Cardiac muscle cell (in vitro differentiated cells and primary cell): ENCODE measurements at regions not wholly inside any gene's neighbourhood (a gene's known extent, or its start where the extent isn't known, plus 50 kb on each side); places are given as distances from the start of the nearest gene placed in this dataset.
A peak's percentile ranks its signal among the peaks of the same experiment; 100 is the strongest.

Source experiments
- DNase-seq, 2 donors: peaks; one replicate each; pipeline versions ENCODE4 v3.0.0 to v3.0.0-alpha.2; 2010 to 2017; ENCODE audit warnings: low read depth in 1 of 2, low spot score in 1 of 2
- H3K27ac ChIP-seq: fragments of 200-600 bp; sonication (generic); 2 replicates; pipeline ENCODE4 v1.5.1; 2016
- H3K27me3 ChIP-seq: fragments of 200-600 bp; sonication (generic); 2 replicates; pipeline ENCODE4 v1.6.0; 2016; ENCODE audit warnings: control low read depth
- H3K36me3 ChIP-seq: fragments of 200-600 bp; sonication (generic); 2 replicates; pipeline ENCODE4 v1.5.1; 2016; ENCODE audit warnings: control low read depth
- H3K4me1 ChIP-seq: fragments of 200-600 bp; sonication (generic); 2 replicates; pipeline ENCODE4 v1.8.1; 2017; ENCODE audit warnings: low read depth, mild to moderate bottlenecking, mixed run types
- H3K4me3 ChIP-seq: fragments of 200-600 bp; sonication (generic); 2 replicates; pipeline ENCODE4 v1.5.1; 2016; ENCODE audit warnings: mild to moderate bottlenecking
- H3K9me3 ChIP-seq: fragments of 200-600 bp; sonication (generic); 2 replicates; pipeline ENCODE4 v1.5.1; 2017; ENCODE audit warnings: low read depth, mild to moderate bottlenecking, control low read depth
- CTCF ChIP-seq: IDR thresholded peaks from 2 replicates; pipeline ENCODE4 v1.5.1; 2012; ENCODE audit warnings: low read depth, mild to moderate bottlenecking, low read length

- Histone ChIP-seq H3K27me3 (no peaks in the 10 kb centered on the region), H3K4me3 (no peak overlapping the region), H3K27ac (no peak overlapping the region), H3K4me1 (no peaks in the 10 kb centered on the region), H3K9me3 (no peaks in the 10 kb centered on the region), H3K36me3 (no peaks in the 10 kb centered on the region)
- TF ChIP-seq CTCF: no peak
- DNase-seq: peak in 1 of 2 donors; percentile 6
These were observed 391.5 kb downstream of the TXNL1 start for GRCh38 chr18:56246916-56247315.

- Histone ChIP-seq H3K27me3 (no peaks in the 10 kb centered on the region), H3K27ac (no peak overlapping the region), H3K4me1 (no peaks in the 10 kb centered on the region), H3K36me3 (no peaks in the 10 kb centered on the region), H3K4me3 (no peak overlapping the region), H3K9me3 (no peaks in the 10 kb centered on the region)
- peak in 1 of 2 donors; percentile 61 for DNase-seq
- TF ChIP-seq CTCF: no peak
These were observed 392.4 kb downstream of the TXNL1 start for GRCh38 chr18:56245866-56246580.

- no peak overlapping the region for H3K4me3 ChIP-seq
- no peaks in the 10 kb centered on the region for H3K36me3 ChIP-seq
- TF ChIP-seq CTCF: no peak
- DNase-seq: no peak
- no peaks in the 10 kb centered on the region for H3K27me3 ChIP-seq
- peaks cover 10% of the 10 kb centered on the region for H3K4me1 ChIP-seq
- H3K9me3 ChIP-seq: no peaks in the 10 kb centered on the region
- no peak overlapping the region for H3K27ac ChIP-seq
These were observed 398.0 kb downstream of the TXNL1 start for GRCh38 chr18:56240405-56240804.

GRCh38 chr18:56238576-56238975, 399.8 kb downstream of the TXNL1 start:
- Histone ChIP-seq H3K27ac (no peak overlapping the region), H3K27me3 (no peaks in the 10 kb centered on the region)

GRCh38 chr18:56235481-56236013, 402.8 kb downstream of the TXNL1 start:
- Histone ChIP-seq H3K4me1 (peaks cover 10% of the 10 kb centered on the region), H3K27ac (no peak overlapping the region), H3K4me3 (no peak overlapping the region), H3K9me3 (no peaks in the 10 kb centered on the region), H3K36me3 (no peaks in the 10 kb centered on the region), H3K27me3 (no peaks in the 10 kb centered on the region)
- peak in 1 of 2 donors; percentile 12 for DNase-seq
- no peak for TF ChIP-seq CTCF

More at GRCh38 chr18:56238576-56238975, 399.8 kb downstream of the TXNL1 start:
- H3K4me1 ChIP-seq: peaks cover 10% of the 10 kb centered on the region
- H3K9me3 ChIP-seq: no peaks in the 10 kb centered on the region
- no peak overlapping the region for H3K4me3 ChIP-seq
- peak; percentile 8 for TF ChIP-seq CTCF
- DNase-seq: peak in 1 of 2 donors; percentile 6
- H3K36me3 ChIP-seq: no peaks in the 10 kb centered on the region
